KMS-11 (cell line): ENCODE measurements at regions not wholly inside any gene's neighbourhood (a gene's known extent, or its start where the extent isn't known, plus 50 kb on each side); places are given as distances from the start of the nearest gene placed in this dataset.
"Not testable (repeated sequence)": the region's sequence is repeated elsewhere in the genome, so short reads cannot be mapped to it uniquely, and the experiment has no call there.

Source experiments
- H2AFZ ChIP-seq: fragments of 200-600 bp; sonication (generic); 2 replicates; pipeline ENCODE4 v1.6.1; 2016; ENCODE audit warnings: antibody characterized with exemption, mixed run types, low read depth
- H3K27ac ChIP-seq: fragments of 200-600 bp; sonication (generic); 2 replicates; pipeline ENCODE4 v1.6.1; 2016; ENCODE audit warnings: mild to moderate bottlenecking, mixed run types
- H3K27me3 ChIP-seq: fragments of 200-600 bp; sonication (generic); 2 replicates; pipeline ENCODE4 v1.6.1; 2017; ENCODE audit warnings: mild to moderate bottlenecking, low read depth, mixed run types, moderate library complexity; ENCODE audit not compliant: insufficient read depth
- H3K36me3 ChIP-seq: fragments of 200-600 bp; sonication (generic); 2 replicates; pipeline ENCODE4 v1.6.1; 2017; ENCODE audit warnings: mild to moderate bottlenecking, mixed run types; ENCODE audit not compliant: insufficient read depth
- H3K4me1 ChIP-seq: fragments of 200-600 bp; sonication (generic); 2 replicates; pipeline ENCODE4 v1.6.1; 2016; ENCODE audit warnings: mild to moderate bottlenecking, low read depth, mixed run types; ENCODE audit not compliant: poor library complexity, severe bottlenecking
- H3K4me2 ChIP-seq: fragments of 200-600 bp; sonication (generic); 2 replicates; pipeline ENCODE4 v1.7.0; 2016; ENCODE audit warnings: mild to moderate bottlenecking, mixed run types
- H3K4me3 ChIP-seq: fragments of 200-600 bp; sonication (generic); IDR thresholded peaks from 2 replicates; pipeline ENCODE4 v1.6.1; 2017; ENCODE audit warnings: low read depth, low read length, mixed read lengths; ENCODE audit not compliant: insufficient read depth
- H3K79me2 ChIP-seq: fragments of 200-600 bp; sonication (generic); 2 replicates; pipeline ENCODE4 v1.6.1; 2016; ENCODE audit warnings: low read depth, mixed run types; ENCODE audit not compliant: insufficient read depth
- H3K9ac ChIP-seq: fragments of 200-600 bp; sonication (generic); 2 replicates; pipeline ENCODE4 v1.6.1; 2016; ENCODE audit warnings: mild to moderate bottlenecking, mixed run types
- H4K20me1 ChIP-seq: fragments of 200-600 bp; sonication (generic); 2 replicates; pipeline ENCODE4 v1.6.1; 2016; ENCODE audit warnings: mild to moderate bottlenecking, mixed run types; ENCODE audit not compliant: insufficient read depth
- TF ChIP-seq, protein P1 (sequence below): fragments of 200-600 bp; sonication (generic); conservative IDR thresholded peaks from 2 replicates; pipeline ENCODE4 v1.6.1; 2017; ENCODE audit warnings: low read depth, mild to moderate bottlenecking, antibody characterized with exemption, low read length, moderate library complexity, mixed read lengths

DNA sequence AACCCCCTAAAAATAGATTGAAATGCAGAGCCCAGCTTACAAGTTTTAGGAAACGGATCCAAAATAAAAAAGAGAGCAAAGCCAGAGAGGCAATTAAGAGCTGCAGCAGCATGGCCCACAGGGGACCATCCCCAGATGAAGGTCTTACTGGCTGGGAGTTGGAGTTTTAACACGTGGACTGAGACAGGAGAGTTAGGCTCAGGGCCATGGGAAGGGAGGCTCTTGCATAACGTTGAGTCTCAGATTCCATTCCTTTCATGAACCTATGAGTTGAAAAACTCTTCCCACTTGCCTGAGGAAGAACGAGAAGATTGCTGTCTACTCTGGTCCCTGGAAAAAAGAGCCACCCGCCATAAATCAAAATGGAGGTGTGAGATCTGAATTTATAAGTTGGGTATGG is 101.8 kb upstream of the NDUFV2 start:
- Histone ChIP-seq H3K4me3 (no peak overlapping the region), H3K4me1 (no peaks in the 10 kb centered on the region), H3K4me2 (no peak overlapping the region), H2AFZ (no peak overlapping the region), H3K36me3 (no peaks in the 10 kb centered on the region), H4K20me1 (no peaks in the 10 kb centered on the region), H3K27me3 (no peaks in the 10 kb centered on the region), H3K79me2 (no peaks in the 10 kb centered on the region), H3K27ac (no peak overlapping the region), H3K9ac (no peak overlapping the region)
- TF ChIP-seq, protein P1, sequence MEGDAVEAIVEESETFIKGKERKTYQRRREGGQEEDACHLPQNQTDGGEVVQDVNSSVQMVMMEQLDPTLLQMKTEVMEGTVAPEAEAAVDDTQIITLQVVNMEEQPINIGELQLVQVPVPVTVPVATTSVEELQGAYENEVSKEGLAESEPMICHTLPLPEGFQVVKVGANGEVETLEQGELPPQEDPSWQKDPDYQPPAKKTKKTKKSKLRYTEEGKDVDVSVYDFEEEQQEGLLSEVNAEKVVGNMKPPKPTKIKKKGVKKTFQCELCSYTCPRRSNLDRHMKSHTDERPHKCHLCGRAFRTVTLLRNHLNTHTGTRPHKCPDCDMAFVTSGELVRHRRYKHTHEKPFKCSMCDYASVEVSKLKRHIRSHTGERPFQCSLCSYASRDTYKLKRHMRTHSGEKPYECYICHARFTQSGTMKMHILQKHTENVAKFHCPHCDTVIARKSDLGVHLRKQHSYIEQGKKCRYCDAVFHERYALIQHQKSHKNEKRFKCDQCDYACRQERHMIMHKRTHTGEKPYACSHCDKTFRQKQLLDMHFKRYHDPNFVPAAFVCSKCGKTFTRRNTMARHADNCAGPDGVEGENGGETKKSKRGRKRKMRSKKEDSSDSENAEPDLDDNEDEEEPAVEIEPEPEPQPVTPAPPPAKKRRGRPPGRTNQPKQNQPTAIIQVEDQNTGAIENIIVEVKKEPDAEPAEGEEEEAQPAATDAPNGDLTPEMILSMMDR, result no peak

DNA sequence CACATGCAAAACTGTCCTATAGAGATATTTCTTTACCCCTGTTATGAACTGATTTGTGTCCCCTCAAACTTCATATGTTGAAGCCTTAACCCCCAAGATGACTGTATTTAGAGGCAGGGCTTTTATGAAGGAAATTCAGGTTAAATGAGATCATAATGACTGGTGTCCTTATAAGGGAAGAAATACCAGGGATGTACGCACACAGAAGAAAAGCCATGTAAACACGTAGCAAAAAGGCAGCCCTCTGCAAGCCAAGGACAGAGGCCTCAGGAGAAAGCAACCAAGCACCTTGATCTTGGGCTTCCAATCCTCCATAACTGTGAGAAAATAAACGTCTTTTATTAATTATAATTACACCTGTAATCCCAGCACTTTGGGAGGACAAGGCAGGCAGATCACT is 101.3 kb upstream of the NDUFV2 start:
- Histone ChIP-seq H3K4me3 (no peak overlapping the region), H3K4me1 (peaks cover 4% of the 10 kb centered on the region), H3K79me2 (no peaks in the 10 kb centered on the region), H3K4me2 (no peak overlapping the region), H4K20me1 (no peaks in the 10 kb centered on the region), H3K27me3 (no peaks in the 10 kb centered on the region), H3K27ac (no peak overlapping the region), H3K36me3 (no peaks in the 10 kb centered on the region), H3K9ac (no peak overlapping the region), H2AFZ (no peak overlapping the region)
- TF ChIP-seq, protein P1, result no peak

DNA sequence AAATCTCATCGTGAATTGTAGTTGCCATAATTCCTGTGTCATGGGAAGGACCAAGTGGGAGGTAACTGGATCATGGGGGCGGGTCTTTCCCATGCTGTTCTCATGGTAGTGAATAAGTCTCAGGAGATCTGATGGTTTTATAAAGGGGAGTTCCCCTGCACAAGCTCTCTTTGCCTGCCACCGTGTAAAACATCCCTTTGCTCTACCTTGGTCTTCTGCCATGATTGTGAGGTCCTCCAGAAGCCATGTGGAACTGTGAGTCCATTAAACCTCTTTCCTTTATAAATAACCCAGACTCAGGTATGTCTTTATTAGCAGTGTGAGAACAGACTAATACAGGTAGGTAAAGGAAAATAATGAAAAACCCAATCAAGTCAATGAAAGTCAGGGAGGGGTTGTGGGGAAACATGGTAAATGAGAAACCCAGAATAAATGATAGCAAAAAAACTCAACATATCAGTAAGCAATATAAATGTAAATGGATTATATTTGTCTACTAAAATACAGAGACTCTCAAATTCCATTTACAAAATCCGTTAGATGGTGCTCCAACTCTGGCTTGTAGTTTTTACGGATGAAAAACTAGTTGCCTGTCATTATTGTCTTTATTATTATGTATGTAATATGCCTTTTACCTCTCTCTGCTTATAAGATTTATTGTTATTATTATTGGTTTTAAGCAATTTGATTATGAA is 98.9 kb upstream of the NDUFV2 start:
- H3K27me3 ChIP-seq, result no peaks in the 10 kb centered on the region
- H2AFZ ChIP-seq, result no peak overlapping the region
- H3K4me3 ChIP-seq, result no peak overlapping the region
- no peaks in the 10 kb centered on the region for H3K79me2 ChIP-seq
- H3K9ac ChIP-seq, result no peak overlapping the region
- H3K4me2 ChIP-seq, result no peak overlapping the region
- peaks cover 12% of the 10 kb centered on the region for H3K4me1 ChIP-seq
- no peaks in the 10 kb centered on the region for H4K20me1 ChIP-seq
- no peaks in the 10 kb centered on the region for H3K36me3 ChIP-seq
- no peak overlapping the region for H3K27ac ChIP-seq
- TF ChIP-seq, protein P1, result no peak

DNA sequence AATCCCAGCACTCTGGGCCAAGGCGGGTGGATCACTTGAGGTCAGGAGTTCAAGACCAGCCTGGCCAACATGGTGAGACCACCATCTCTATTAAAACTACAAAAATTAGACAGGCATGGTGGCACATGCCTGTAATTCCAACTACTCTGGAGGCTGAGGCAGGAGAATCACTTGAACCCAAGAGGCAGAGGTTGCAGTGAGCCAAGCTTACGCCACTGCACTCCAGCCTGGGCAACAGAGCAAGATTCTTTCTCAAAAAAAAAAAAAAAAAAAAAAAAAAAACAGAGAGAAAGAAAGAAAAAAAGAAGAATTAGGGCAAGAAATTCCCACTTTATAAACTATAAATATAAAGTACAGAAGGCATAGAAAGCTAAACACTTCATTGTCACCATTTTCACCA is 98.2 kb upstream of the NDUFV2 start:
- not testable (repeated sequence) for H4K20me1 ChIP-seq, H3K4me2 ChIP-seq, H3K79me2 ChIP-seq, H3K9ac ChIP-seq, H3K4me3 ChIP-seq, H3K36me3 ChIP-seq, H3K27ac ChIP-seq, H3K27me3 ChIP-seq, H2AFZ ChIP-seq
- H3K4me1 ChIP-seq, result peaks cover 12% of the 10 kb centered on the region

DNA sequence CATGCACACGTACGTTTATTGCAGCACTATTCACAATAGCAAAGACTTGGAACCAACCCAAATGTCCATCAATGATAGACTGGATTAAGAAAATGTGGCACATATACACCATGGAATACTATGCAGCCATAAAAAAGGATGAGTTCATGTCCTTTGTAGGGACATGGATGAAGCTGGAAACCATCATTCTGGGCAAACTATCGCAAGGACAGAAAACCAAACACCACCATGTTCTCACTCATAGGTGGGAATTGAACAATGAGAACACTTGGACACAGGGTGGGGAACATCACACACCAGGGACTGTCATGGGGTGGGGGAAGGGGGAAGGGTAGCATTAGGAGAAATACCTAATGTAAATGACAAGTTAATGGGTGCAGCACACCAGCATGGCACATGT is 94.8 kb upstream of the NDUFV2 start:
- not testable (repeated sequence) for H3K4me3 ChIP-seq, H3K27ac ChIP-seq, H2AFZ ChIP-seq, H3K79me2 ChIP-seq, H3K4me2 ChIP-seq, H3K27me3 ChIP-seq, H4K20me1 ChIP-seq, H3K36me3 ChIP-seq, H3K9ac ChIP-seq
- H3K4me1 ChIP-seq, result peaks cover 12% of the 10 kb centered on the region
